ENCODE measurements at regions not wholly inside any gene's neighbourhood (a gene's known extent, or its start where the extent isn't known, plus 50 kb on each side); places are given as distances from the start of the nearest gene placed in this dataset.

DNA sequence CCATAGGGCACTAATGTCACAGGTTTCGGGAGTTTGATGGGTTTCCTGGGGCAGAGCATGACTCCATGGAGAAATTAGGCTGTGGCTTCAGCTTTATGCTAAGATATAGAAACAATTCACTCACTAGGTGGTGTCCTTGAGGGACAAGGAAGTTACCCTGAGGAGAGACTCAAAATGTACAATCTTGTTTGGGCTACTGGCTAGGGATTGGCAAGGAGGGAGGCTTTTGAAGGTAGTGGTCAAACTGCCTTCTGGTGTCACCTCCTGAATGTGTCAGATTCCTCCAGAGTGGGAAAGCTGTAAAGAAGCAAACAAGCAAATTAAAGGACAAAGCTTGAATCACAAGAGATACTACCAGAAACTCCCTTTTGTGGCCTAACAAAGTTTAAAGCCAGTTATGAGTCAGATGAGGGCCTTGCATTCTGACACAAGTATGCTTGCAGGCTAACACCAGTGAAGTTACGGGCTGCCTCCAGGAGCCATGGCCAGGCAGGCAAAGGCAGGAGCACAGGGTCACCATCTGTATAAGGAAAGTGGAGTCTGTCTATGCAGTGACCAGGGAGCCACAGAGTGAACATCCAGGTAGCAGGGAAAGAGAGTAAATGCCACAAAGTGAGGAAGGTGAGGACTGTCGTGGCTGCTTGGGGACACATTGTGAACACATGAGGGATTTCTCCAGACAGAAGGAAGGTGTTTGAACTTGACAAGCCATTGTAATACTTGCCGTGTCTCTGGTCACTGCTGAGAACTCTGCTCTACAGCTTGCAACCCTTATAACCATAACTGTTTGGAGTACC lies 107.7 kb upstream of the DTNBP1 start:
- Histone ChIP-seq H3K4me3 (no peak overlapping the region), H3K36me3 (no peaks in the 10 kb centered on the region)
- DNase-seq = no peak

DNA sequence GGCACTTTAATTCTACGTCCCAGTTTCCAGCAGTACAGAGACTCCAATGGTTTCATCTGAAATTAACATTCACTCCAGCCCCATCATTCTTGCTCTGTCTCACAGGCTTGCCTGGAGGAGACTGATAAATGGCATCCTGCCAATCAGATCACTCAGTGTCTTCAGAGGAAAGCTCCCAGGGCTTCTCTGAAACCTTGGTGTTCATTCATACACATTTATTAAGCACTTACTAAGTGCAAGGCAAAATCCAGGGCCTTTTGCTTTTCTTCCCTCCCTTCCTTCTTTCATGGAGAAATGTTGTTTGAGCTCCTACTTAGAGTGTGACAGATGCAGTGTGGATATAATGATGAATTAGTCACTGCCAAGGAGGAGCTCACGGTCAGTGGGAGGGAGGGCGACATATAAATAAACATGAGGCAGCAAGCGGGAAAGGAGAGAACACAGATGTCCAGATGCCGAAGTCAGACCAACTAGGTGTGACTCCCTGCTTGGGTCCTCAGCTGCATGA lies 106.7 kb upstream of the DTNBP1 start:
- no peaks in the 10 kb centered on the region for H3K27me3 ChIP-seq
- H3K4me3 ChIP-seq = no peak overlapping the region
- 79 to 88% (median 85%) methylated on average over 5 of the region's 5 CpGs for WGBS, 5 donors
- H3K36me3 ChIP-seq = no peaks in the 10 kb centered on the region
- TF ChIP-seq EP300 (IDR thresholded peaks at IDR 0.05) (no peak), POLR2AphosphoS5 (IDR thresholded peaks at IDR 0.05) (no peak)
- TF ChIP-seq, protein P1, sequence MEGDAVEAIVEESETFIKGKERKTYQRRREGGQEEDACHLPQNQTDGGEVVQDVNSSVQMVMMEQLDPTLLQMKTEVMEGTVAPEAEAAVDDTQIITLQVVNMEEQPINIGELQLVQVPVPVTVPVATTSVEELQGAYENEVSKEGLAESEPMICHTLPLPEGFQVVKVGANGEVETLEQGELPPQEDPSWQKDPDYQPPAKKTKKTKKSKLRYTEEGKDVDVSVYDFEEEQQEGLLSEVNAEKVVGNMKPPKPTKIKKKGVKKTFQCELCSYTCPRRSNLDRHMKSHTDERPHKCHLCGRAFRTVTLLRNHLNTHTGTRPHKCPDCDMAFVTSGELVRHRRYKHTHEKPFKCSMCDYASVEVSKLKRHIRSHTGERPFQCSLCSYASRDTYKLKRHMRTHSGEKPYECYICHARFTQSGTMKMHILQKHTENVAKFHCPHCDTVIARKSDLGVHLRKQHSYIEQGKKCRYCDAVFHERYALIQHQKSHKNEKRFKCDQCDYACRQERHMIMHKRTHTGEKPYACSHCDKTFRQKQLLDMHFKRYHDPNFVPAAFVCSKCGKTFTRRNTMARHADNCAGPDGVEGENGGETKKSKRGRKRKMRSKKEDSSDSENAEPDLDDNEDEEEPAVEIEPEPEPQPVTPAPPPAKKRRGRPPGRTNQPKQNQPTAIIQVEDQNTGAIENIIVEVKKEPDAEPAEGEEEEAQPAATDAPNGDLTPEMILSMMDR (IDR thresholded peaks at IDR 0.05) = no peak
- H3K4me1 ChIP-seq = peaks cover 0 to 2% (median under 1%) of the 10 kb centered on the region in 4 donors
- DNase-seq = no peak
- H3K27ac ChIP-seq = no peak overlapping the region
- intact Hi-C loops (cut with DNase I; ENCODE audit: low total_unique reads) = no loop called here
- no peaks in the 10 kb centered on the region for H3K9me3 ChIP-seq

More for the DNA sequence above, 107.7 kb upstream of the DTNBP1 start:
- H3K4me1 ChIP-seq = no peaks in the 10 kb centered on the region
- 83 to 94% (median 86%) methylated on average over 4 of the region's 4 CpGs for WGBS, 5 donors
- H3K27me3 ChIP-seq = no peaks in the 10 kb centered on the region
- TF ChIP-seq, protein P1 (IDR thresholded peaks at IDR 0.05) = no peak
- TF ChIP-seq POLR2A (IDR thresholded peaks at IDR 0.05) (no peak), EP300 (IDR thresholded peaks at IDR 0.05) (no peak), POLR2AphosphoS5 (IDR thresholded peaks at IDR 0.05) (no peak)
- intact Hi-C loops (cut with DNase I; ENCODE audit: low total_unique reads) = no loop called here
- no peak overlapping the region for H3K27ac ChIP-seq
- H3K9me3 ChIP-seq = no peaks in the 10 kb centered on the region

DNA sequence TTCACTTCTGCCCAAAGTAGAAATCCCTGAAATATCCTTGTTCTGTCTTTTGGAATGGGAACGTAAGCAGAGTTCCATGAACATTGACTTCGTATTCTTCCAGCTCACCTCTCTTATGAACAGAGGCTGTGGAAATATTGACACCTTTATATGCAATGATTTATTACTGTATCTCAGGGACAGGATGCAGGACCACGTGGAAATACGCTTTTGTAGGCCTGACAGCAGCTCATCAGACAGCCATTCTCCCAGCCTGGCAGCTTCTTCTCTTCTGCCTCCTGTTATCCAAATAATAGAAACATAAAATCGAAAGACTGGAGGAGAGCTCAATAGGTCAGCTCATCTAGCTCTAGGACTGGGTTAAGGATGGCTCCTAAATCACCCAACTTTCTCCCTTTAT lies 106.2 kb upstream of the DTNBP1 start:
- no peaks in the 10 kb centered on the region for H3K27me3 ChIP-seq

DNA sequence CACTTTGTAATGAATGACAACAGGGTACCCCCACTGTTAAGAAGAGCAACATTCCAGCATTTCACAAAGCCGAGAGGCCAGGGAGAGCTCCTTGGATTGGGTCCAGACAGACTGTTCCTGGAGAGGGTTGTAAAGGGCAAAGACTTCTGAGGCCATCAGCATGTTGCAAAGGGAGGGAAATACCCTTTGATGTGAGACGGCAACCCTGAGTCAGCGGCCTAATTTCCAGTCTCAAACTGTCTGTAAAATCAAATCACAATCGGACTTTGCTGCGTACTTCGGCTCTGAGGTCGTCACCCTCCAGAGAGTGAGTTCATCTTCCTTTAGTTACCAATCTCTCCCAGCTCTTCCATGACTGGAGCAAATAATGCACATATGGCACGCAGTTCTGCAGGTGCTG lies 101.0 kb upstream of the DTNBP1 start:
- H3K27ac ChIP-seq = no peak overlapping the region
- TF ChIP-seq, protein P1 (IDR thresholded peaks at IDR 0.05) = no peak
- TF ChIP-seq POLR2AphosphoS5 (IDR thresholded peaks at IDR 0.05) (no peak), POLR2A (IDR thresholded peaks at IDR 0.05) (no peak), EP300 (IDR thresholded peaks at IDR 0.05) (no peak)
- H3K27me3 ChIP-seq = no peaks in the 10 kb centered on the region
- WGBS, 5 donors = 24 to 33% (median 29%) methylated on average over 8 of the region's 8 CpGs
- no peaks in the 10 kb centered on the region for H3K9me3 ChIP-seq
- no peaks in the 10 kb centered on the region for H3K36me3 ChIP-seq
- peak in 1 of 2 donors; percentile 69 for DNase-seq
- peaks cover 0 to 15% (median 13%) of the 10 kb centered on the region in 4 donors for H3K4me1 ChIP-seq
- intact Hi-C loops (cut with DNase I; ENCODE audit: low total_unique reads) = no loop called here
- no peak overlapping the region for H3K4me3 ChIP-seq

More for the DNA sequence above, 106.2 kb upstream of the DTNBP1 start:
- no peak for TF ChIP-seq EP300 (IDR thresholded peaks at IDR 0.05)
- H3K27ac ChIP-seq = no peak overlapping the region
- H3K9me3 ChIP-seq = no peaks in the 10 kb centered on the region
- H3K4me3 ChIP-seq = no peak overlapping the region
- no peak for DNase-seq
- intact Hi-C loops (cut with DNase I; ENCODE audit: low total_unique reads) = no loop called here
- H3K4me1 ChIP-seq = peaks cover 0 to 7% (median 5%) of the 10 kb centered on the region in 4 donors
- no peaks in the 10 kb centered on the region for H3K36me3 ChIP-seq
- 69 to 87% (median 81%) methylated on average over 5 of the region's 5 CpGs for WGBS, 5 donors

DNA sequence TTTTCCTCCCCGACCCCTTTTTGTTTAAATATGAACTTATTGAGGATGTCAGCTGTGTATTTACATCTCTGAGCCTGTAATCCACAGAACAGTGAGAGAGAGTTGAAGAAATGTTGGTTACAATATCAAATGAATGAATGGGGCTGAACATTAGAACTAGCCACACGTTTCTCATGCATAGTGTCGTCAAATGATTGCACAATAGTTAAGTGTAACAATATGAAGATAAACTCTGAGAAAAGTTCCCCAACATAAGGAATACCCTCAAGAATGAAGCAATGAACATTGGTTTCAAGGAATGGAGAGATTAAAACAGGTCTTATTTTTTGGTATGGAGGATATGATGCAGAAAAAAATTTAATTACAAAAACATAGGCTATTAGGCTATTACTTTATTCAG lies 100.5 kb upstream of the DTNBP1 start:
- Histone ChIP-seq H3K9me3 (no peaks in the 10 kb centered on the region), H3K27me3 (no peaks in the 10 kb centered on the region), H3K27ac (no peak overlapping the region), H3K36me3 (no peaks in the 10 kb centered on the region), H3K4me1 (peaks cover 0 to 15% (median 13%) of the 10 kb centered on the region in 4 donors), H3K4me3 (no peak overlapping the region)
- TF ChIP-seq EP300 (IDR thresholded peaks at IDR 0.05) (no peak), POLR2A (IDR thresholded peaks at IDR 0.05) (no peak), POLR2AphosphoS5 (IDR thresholded peaks at IDR 0.05) (no peak)
- TF ChIP-seq, protein P1 (IDR thresholded peaks at IDR 0.05) = no peak
- 66 to 82% (median 71%) methylated on average over 3 of the region's 3 CpGs for WGBS, 5 donors
- DNase-seq = no peak
- intact Hi-C loops (cut with DNase I; ENCODE audit: low total_unique reads) = no loop called here

All from stomach (tissue), 8 donors.